Tibial nerve (tissue), 4 donors: ENCODE measurements at regions not wholly inside any gene's neighbourhood (a gene's known extent, or its start where the extent isn't known, plus 50 kb on each side); places are given as distances from the start of the nearest gene placed in this dataset.

ENCODE experiments used
- CTCF ChIP-seq, 5 experiments: fragments of 200-600 bp in 3 of 5; fragments of 450-650 bp in 2 of 5; sonication (generic) in 3 of 5; IDR thresholded peaks; one replicate each; pipeline ENCODE4 v1.5.1; 2016 to 2019; ENCODE audit warnings: antibody characterized with exemption in 5 of 5, mild to moderate bottlenecking in 3 of 5, moderate library complexity in 2 of 5
- EP300 ChIP-seq, 2 donors: sonication (generic); formaldehyde crosslinking; IDR thresholded peaks; one replicate each; pipeline ENCODE4 v1.6.1; 2017; ENCODE audit warnings: antibody characterized with exemption in 2 of 2, mild to moderate bottlenecking in 1 of 2
- POLR2A ChIP-seq, 2 donors: fragments of 450-650 bp; IDR thresholded peaks; one replicate each; pipeline ENCODE4 v1.6.1; 2017; ENCODE audit warnings: antibody characterized with exemption in 2 of 2, mild to moderate bottlenecking in 2 of 2, moderate library complexity in 2 of 2

GRCh38 chr3:17891139-17891856 lies 148.9 kb upstream of the TBC1D5 start:
- TF ChIP-seq CTCF (IDR thresholded peaks at IDR 0.05) (no peak), EP300 (IDR thresholded peaks at IDR 0.05) (no peak), POLR2A (IDR thresholded peaks at IDR 0.05) (no peak)
